ENCODE measurements at regions not wholly inside any gene's neighbourhood (a gene's known extent, or its start where the extent isn't known, plus 50 kb on each side); places are given as distances from the start of the nearest gene placed in this dataset.
"Not testable (repeated sequence)": the region's sequence is repeated elsewhere in the genome, so short reads cannot be mapped to it uniquely, and the experiment has no call there.

GRCh38 chr1:98157524-98158313, 236.9 kb upstream of the DPYD start:
- DNase-seq (ENCODE audit: low read depth in 4 of 4, low spot score in 3 of 4): no peak

GRCh38 chr1:98147280-98147679, 226.4 kb upstream of the DPYD start:
- DNase-seq (ENCODE audit: low read depth in 4 of 4, low spot score in 3 of 4): no peak

DNA sequence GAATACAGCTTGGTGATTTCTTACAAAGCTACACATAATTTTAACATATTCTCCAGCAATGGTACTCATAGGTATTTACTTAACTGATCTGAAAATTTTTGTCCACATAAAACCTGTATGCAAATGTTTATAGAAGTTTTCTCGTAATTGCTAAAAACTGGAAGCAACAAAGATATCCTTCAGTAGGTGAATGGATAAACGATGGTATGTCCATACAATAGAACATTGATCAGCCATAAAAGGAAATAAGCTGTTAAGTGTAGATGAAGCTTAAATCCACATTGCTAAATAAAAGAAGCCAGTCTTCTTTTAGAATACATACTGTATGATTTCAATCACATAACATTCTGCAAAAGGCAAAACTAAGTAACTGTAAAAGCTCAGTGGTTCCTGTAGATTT, 224.8 kb upstream of the DPYD start:
- DNase-seq (ENCODE audit: low read depth in 4 of 4, low spot score in 3 of 4): no peak

DNA sequence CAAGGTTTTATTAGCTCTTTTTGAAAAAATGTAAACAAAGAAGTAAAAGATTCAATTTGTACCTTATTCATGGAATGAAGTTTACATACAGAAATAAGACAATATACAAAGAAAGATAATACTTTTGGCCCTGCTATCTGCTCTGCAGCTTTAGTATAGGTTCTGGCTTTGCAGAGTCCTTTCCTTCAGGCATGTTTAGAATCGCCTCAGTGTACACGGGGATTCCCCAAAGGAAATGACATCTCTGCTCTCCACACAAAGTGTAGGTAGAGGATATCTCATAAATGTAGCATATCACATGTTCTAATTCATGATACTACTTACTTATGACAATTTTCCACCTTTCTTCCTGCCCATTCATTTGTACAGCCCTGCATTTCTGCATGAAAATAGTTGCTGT, 222.6 kb upstream of the DPYD start:
- DNase-seq (ENCODE audit: low read depth in 4 of 4, low spot score in 3 of 4): no peak

GRCh38 chr1:98133131-98133530, 212.3 kb upstream of the DPYD start:
- DNase-seq (ENCODE audit: low read depth in 4 of 4, low spot score in 3 of 4): no peak

- DNase-seq (ENCODE audit: low read depth in 4 of 4, low spot score in 3 of 4): no peak
Observed at GRCh38 chr1:98130408-98130807, 209.6 kb upstream of the DPYD start.

- DNase-seq (ENCODE audit: low read depth in 4 of 4, low spot score in 3 of 4): no peak
Observed at GRCh38 chr1:98129491-98129890, 208.7 kb upstream of the DPYD start.

DNA sequence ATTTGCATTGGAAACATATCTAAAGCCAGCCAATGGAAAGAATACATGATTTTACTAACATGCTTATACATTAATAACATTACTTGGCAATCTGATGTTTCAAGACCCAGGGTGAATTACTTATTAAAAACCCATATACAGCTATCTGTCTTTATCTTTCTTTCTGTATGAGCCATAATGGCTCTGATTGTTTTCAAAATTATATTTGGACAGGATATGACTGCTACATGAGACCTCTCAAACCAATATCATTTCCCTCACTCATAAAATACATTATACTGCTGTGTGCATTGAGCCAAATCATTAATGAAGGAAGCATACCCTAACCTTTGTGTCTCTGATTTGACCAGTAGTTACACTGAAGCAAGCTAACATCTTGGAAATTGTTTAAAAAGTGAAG, 205.9 kb upstream of the DPYD start:
- no peak for DNase-seq (ENCODE audit: low read depth in 4 of 4, low spot score in 3 of 4)

- no peak for DNase-seq (ENCODE audit: low read depth in 4 of 4, low spot score in 3 of 4)
Observed at GRCh38 chr1:98121646-98122045, 200.8 kb upstream of the DPYD start.

- peak in 1 of 4 donors; percentile 12 for DNase-seq (ENCODE audit: low read depth in 4 of 4, low spot score in 3 of 4)
Observed at GRCh38 chr1:98119796-98120195, 199.0 kb upstream of the DPYD start.

- DNase-seq (ENCODE audit: low read depth in 4 of 4, low spot score in 3 of 4): no peak
Observed at GRCh38 chr1:98113811-98114210, 193.0 kb upstream of the DPYD start.

DNA sequence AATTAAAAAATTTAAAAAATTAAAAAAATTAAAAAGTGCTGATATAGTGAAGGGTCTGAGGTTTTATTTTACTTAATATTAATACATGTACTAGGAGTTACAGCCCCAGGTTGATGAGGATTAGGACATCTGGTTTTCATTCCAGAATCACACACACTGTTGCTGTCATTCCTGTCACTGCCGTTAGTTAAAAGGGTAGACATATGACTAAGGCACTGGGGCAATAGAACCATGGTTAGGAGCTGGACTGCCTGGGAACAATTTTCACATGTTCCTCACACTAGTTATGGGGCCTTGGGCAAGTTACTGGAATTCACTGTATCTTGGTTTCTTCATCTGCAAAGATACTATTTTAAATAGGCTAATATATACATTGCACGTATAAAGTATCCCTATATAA, 191.8 kb upstream of the DPYD start:
- no peak for DNase-seq (ENCODE audit: low read depth in 4 of 4, low spot score in 3 of 4)

GRCh38 chr1:98110674-98111073, 189.8 kb upstream of the DPYD start:
- DNase-seq (ENCODE audit: low read depth in 4 of 4, low spot score in 3 of 4): no peak

- not testable (repeated sequence) for DNase-seq (ENCODE audit: low read depth in 4 of 4, low spot score in 3 of 4)
Observed at GRCh38 chr1:98108378-98108777, 187.5 kb upstream of the DPYD start.

GRCh38 chr1:98107256-98107655, 186.4 kb upstream of the DPYD start:
- no peak for DNase-seq (ENCODE audit: low read depth in 4 of 4, low spot score in 3 of 4)

DNA sequence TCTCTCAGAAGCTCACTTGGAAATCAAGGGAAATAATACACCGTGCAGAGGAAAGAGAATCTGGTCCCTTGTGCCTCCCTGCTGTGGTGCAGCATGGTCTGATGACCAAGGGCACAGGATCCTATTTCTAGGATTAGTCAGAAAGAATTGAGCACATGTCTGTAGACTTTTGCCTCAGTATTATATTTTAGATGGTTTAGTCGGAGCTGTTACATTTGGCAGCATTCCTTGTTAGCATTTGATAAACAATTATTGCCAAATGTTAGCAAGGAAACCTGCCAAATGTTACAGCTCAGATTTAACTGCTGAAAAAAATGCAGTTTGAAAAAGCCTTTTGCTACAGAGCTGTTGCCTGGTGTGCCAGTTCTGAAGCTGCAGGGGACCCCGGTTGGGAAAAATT, 183.5 kb upstream of the DPYD start:
- DNase-seq (ENCODE audit: low read depth in 4 of 4, low spot score in 3 of 4): no peak

DNA sequence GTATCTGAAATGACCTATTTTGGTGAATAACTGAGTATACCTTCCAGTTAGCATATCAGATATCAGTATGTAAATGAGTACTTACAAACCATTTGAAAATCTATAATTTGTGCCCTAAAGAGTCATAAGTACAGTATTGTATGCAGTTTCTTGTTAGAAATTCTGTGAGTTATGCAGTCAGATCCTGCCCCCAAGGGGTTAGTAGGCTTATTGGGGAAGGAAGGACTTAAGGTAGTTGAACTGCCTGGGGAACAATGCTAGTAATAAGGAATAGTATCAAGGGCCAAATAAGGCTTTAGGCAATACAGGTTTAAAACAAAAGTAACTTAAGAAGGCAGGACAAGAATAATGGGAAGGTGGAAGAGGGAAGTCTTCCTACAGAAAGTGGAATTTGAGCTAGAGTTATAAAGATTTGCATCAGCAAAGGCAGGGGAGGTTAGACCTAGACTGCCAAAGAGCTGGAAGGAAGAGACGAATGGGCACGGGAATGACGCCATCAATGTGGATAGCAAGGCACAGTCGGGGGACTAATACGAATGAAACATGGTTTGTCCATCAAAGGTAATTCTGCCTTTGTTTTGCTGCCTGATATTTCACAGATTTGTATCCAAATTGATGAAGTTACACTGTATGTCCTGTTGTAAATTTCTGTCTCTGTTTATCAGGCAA, 182.9 kb upstream of the DPYD start:
- DNase-seq (ENCODE audit: low read depth in 4 of 4, low spot score in 3 of 4): no peak

- DNase-seq (ENCODE audit: low read depth in 4 of 4, low spot score in 3 of 4): no peak
Observed at GRCh38 chr1:98102345-98103030, 181.7 kb upstream of the DPYD start.

DNA sequence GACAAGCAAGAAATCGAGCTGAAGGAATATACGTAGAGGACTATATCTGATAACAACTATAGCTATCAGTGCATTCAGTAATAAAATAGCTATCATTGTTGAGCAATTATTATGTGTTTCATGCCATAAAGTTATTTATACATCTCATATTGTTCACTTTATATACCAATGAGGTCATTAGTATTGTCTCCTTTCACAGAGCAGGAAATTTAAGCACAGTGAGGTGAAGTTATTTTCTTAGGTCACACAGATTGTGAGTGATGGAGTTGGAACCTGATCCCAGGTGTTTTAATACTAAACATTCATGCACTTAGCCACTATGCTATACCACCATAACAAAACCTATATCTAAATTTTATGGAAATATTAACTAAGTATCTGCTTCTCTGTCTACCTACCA, 180.5 kb upstream of the DPYD start:
- no peak for DNase-seq (ENCODE audit: low read depth in 4 of 4, low spot score in 3 of 4)

- no peak for DNase-seq (ENCODE audit: low read depth in 4 of 4, low spot score in 3 of 4)
Observed at GRCh38 chr1:98099501-98099900, 178.7 kb upstream of the DPYD start.

- DNase-seq (ENCODE audit: low read depth in 4 of 4, low spot score in 3 of 4): no peak
Observed at GRCh38 chr1:98098473-98098872, 177.6 kb upstream of the DPYD start.

DNA sequence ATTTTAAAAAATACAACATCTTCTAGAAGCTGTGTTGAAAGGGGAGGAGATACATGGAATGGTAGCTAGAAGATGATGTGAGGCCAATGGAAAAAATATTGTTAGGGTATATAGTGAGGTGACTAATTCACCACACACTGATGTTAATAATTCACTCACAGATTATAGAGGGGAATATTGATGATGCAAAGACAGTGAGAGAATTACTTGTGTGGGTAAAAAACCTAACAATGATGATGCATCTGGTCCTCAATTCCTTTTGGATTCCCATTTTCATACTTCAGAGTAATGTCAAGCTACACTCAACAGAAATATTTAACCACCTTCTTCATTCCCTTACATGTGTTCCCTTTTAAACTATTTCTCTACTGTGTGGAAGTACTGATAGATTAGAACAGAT, 169.5 kb upstream of the DPYD start:
- DNase-seq (ENCODE audit: low read depth in 4 of 4, low spot score in 3 of 4): no peak
